Stimulated activated CD4-positive, alpha-beta T cell treated with anti-CD3 and anti-CD28 coated beads, Interleukin-12 subunit alpha, Interleukin-12 subunit beta, amount 100 ng/mL, for 48 hours (primary cell): ENCODE measurements at regions not wholly inside any gene's neighbourhood (a gene's known extent, or its start where the extent isn't known, plus 50 kb on each side); places are given as distances from the start of the nearest gene placed in this dataset.
A peak's percentile ranks its signal among the peaks of the same experiment; 100 is the strongest.
"Not testable (repeated sequence)": the region's sequence is repeated elsewhere in the genome, so short reads cannot be mapped to it uniquely, and the experiment has no call there.

ENCODE experiments used
- DNase-seq, 3 donors: peaks; one replicate each; pipeline ENCODE4 v3.0.0-alpha.2; 2020; ENCODE audit warnings: low read depth in 2 of 3, low spot score in 1 of 3

- no peak for DNase-seq
Measured at GRCh38 chr3:157588386-157589060, 85.3 kb upstream of the VEPH1 start.

GRCh38 chr3:157586293-157586692 is 83.1 kb upstream of the VEPH1 start:
- no peak for DNase-seq

- DNase-seq: no peak
Measured at GRCh38 chr3:157585386-157585785, 82.2 kb upstream of the VEPH1 start.

- no peak for DNase-seq
Measured at GRCh38 chr3:157582637-157582973, 79.4 kb upstream of the VEPH1 start.

- DNase-seq: not testable (repeated sequence)
Measured at GRCh38 chr3:157581956-157582636, 78.9 kb upstream of the VEPH1 start.

- DNase-seq: no peak
Measured at GRCh38 chr3:157581371-157581770, 78.2 kb upstream of the VEPH1 start.

GRCh38 chr3:157578181-157578580 is 75.0 kb upstream of the VEPH1 start:
- DNase-seq: no peak

GRCh38 chr3:157574531-157574930 is 71.3 kb upstream of the VEPH1 start:
- no peak for DNase-seq

GRCh38 chr3:157573780-157574378 is 70.7 kb upstream of the VEPH1 start:
- DNase-seq: no peak

GRCh38 chr3:157573281-157573680 is 70.1 kb upstream of the VEPH1 start:
- no peak for DNase-seq

- DNase-seq: peak in 2 of 3 donors; percentile 10 to 63
Measured at GRCh38 chr3:157572559-157573270, 69.5 kb upstream of the VEPH1 start.

- DNase-seq: no peak
Measured at GRCh38 chr3:157566596-157566995, 63.4 kb upstream of the VEPH1 start.

GRCh38 chr3:157559401-157559800 is 56.2 kb upstream of the VEPH1 start:
- DNase-seq: no peak
